IMR-90 (cell line): ENCODE measurements at regions not wholly inside any gene's neighbourhood (a gene's known extent, or its start where the extent isn't known, plus 50 kb on each side); places are given as distances from the start of the nearest gene placed in this dataset.

Experiments used
- ATAC-seq: fragments of 200-7000 bp; cut with Tn5 transposase; 2 replicates; pipeline ENCODE4 v1.9.1; 2020; ENCODE audit warnings: low read depth, mild to moderate bottlenecking, moderate library complexity
- BruUV-seq: library from RNA; stranded (reverse); fragments of 400-500 nt; replicated peaks from 2 replicates; lab custom pipeline; 2021; lab: Mats Ljungman, UMichigan
- CTCF ChIA-PET: fragments of 300-600 bp; formaldehyde crosslinking; extraction: SDS; loops from one replicate; lab custom pipeline; 2021; ENCODE audit warnings: antibody characterized with exemption; lab: Yijun Ruan, JAX
- POLR2A ChIA-PET: fragments of 300-600 bp; sonication (Branson Sonifier 250); formaldehyde crosslinking; loops from one replicate; lab custom pipeline; 2022; ENCODE audit warnings: antibody characterized with exemption; ENCODE audit not compliant: unreplicated experiment; lab: Charles Lee
- DNase-seq: peaks from one replicate; pipeline ENCODE4 v3.0.0; 2013
- H2AFZ ChIP-seq: replicated peaks from 2 replicates; pipeline ENCODE3; 2013; ENCODE audit warnings: low read length, mild to moderate bottlenecking; ENCODE audit not compliant: poor library complexity
- H2AK5ac ChIP-seq: 2 replicates; pipeline ENCODE4 v1.6.1; 2013; ENCODE audit warnings: low read depth, low read length, inconsistent platforms
- H2AK9ac ChIP-seq: replicated peaks from 2 replicates; pipeline ENCODE3; 2013; ENCODE audit warnings: mild to moderate bottlenecking, low read depth, low read length, moderate library complexity; ENCODE audit not compliant: poor library complexity
- H2BK120ac ChIP-seq: 2 replicates; pipeline ENCODE4 v1.6.1; 2013; ENCODE audit warnings: low read depth, low read length, inconsistent platforms
- H2BK15ac ChIP-seq: 3 replicates; pipeline ENCODE4 v1.6.1; 2013; ENCODE audit warnings: low read depth, low read length, inconsistent platforms
- H2BK20ac ChIP-seq: 2 replicates; pipeline ENCODE4 v1.6.1; 2013; ENCODE audit warnings: low read depth, mild to moderate bottlenecking, inconsistent platforms, low read length, moderate library complexity
- H2BK5ac ChIP-seq: 2 replicates; pipeline ENCODE4 v1.6.1; 2013; ENCODE audit warnings: mild to moderate bottlenecking, low read depth, low read length, inconsistent platforms; ENCODE audit not compliant: poor library complexity, severe bottlenecking
- H3K14ac ChIP-seq: replicated peaks from 2 replicates; pipeline ENCODE4 v1.6.1; 2013; ENCODE audit warnings: low read depth, low read length, inconsistent platforms
- H3K18ac ChIP-seq: 2 replicates; pipeline ENCODE4 v1.6.1; 2013; ENCODE audit warnings: low read depth, low read length, control low read depth
- H3K23ac ChIP-seq: 2 replicates; pipeline ENCODE4 v1.6.1; 2013; ENCODE audit warnings: low read depth, low read length, inconsistent platforms
- H3K27ac ChIP-seq: 2 replicates; pipeline ENCODE4 v1.5.1; 2013; ENCODE audit warnings: mild to moderate bottlenecking, control low read depth, low read length; ENCODE audit not compliant: insufficient read depth
- H3K27me3 ChIP-seq: 2 replicates; pipeline ENCODE4 v1.6.1; 2013; ENCODE audit warnings: low read length; ENCODE audit not compliant: control insufficient read depth, insufficient read depth
- H3K36me3 ChIP-seq: 2 replicates; pipeline ENCODE4 v1.6.1; 2013; ENCODE audit warnings: low read length, mixed read lengths; ENCODE audit not compliant: control insufficient read depth, insufficient read depth
- H3K4ac ChIP-seq: 2 replicates; pipeline ENCODE4 v1.6.1; 2013; ENCODE audit warnings: low read depth, low read length, inconsistent platforms
- H3K4me1 ChIP-seq: 2 replicates; pipeline ENCODE4 v1.6.1; 2013; ENCODE audit warnings: low read length, mixed read lengths; ENCODE audit not compliant: control insufficient read depth, insufficient read depth
- H3K4me2 ChIP-seq: 2 replicates; pipeline ENCODE4 v1.6.1; 2013; ENCODE audit warnings: low read depth, mild to moderate bottlenecking, control low read depth, low read length, moderate library complexity
- H3K4me3 ChIP-seq: 2 replicates; pipeline ENCODE4 v1.5.1; 2013; ENCODE audit warnings: low read depth, mild to moderate bottlenecking, control low read depth, low read length, moderate library complexity; ENCODE audit not compliant: insufficient read depth
- H3K56ac ChIP-seq: 2 replicates; pipeline ENCODE4 v1.6.1; 2013; ENCODE audit warnings: low read length, inconsistent platforms; ENCODE audit not compliant: insufficient read depth; ENCODE audit errors: extremely low read depth
- H3K79me1 ChIP-seq, 2 experiments: 2 replicates each; pipeline ENCODE4 v1.6.1; 2013; ENCODE audit warnings: low read length in 2 of 2, inconsistent platforms in 1 of 2, low read depth in 1 of 2
- H3K9ac ChIP-seq: 2 replicates; pipeline ENCODE4 v1.6.1; 2013; ENCODE audit warnings: low read depth, low read length, control low read depth
- H3K9me1 ChIP-seq: 2 replicates; pipeline ENCODE4 v1.6.1; 2013; ENCODE audit warnings: low read length, inconsistent platforms; ENCODE audit not compliant: insufficient read depth
- H3K9me3 ChIP-seq: 2 replicates; pipeline ENCODE4 v1.6.1; 2013; ENCODE audit warnings: low read length; ENCODE audit not compliant: control insufficient read depth, insufficient read depth
- H4K20me1 ChIP-seq: 2 replicates; pipeline ENCODE4 v1.6.1; 2013; ENCODE audit warnings: low read length, inconsistent platforms; ENCODE audit not compliant: insufficient read depth
- H4K5ac ChIP-seq: 2 replicates; pipeline ENCODE4 v1.6.1; 2013; ENCODE audit warnings: mild to moderate bottlenecking, low read depth, low read length, control low read depth
- H4K8ac ChIP-seq, 2 experiments: 2 replicates each; pipeline ENCODE4 v1.6.1; 2013; ENCODE audit warnings: low read depth in 2 of 2, low read length in 2 of 2, control low read depth in 1 of 2, inconsistent platforms in 1 of 2
- H4K91ac ChIP-seq: 2 replicates; pipeline ENCODE4 v1.6.1; 2013; ENCODE audit warnings: low read depth, low read length, inconsistent platforms; ENCODE audit not compliant: insufficient read depth
- BHLHE40 ChIP-seq: fragments of 150-350 bp; IDR thresholded peaks from 2 replicates; pipeline ENCODE4 v1.6.1; 2016; ENCODE audit warnings: mild to moderate bottlenecking, low read depth, low read length
- CEBPB ChIP-seq: IDR thresholded peaks from 2 replicates; pipeline ENCODE4 v1.6.1; 2012; ENCODE audit warnings: low read depth, low read length, improper control_type of control experiment
- MXI1 ChIP-seq: IDR thresholded peaks from 2 replicates; pipeline ENCODE4 v1.6.1; 2012; ENCODE audit warnings: low read depth, mild to moderate bottlenecking, low read length, moderate library complexity, borderline replicate concordance
- USF2 ChIP-seq: fragments of 150-350 bp; IDR thresholded peaks from 2 replicates; pipeline ENCODE4 v1.6.1; 2017; ENCODE audit warnings: mild to moderate bottlenecking, antibody characterized with exemption, low read length, low read depth
- WGBS, 2 experiments: methylation state at CpG; one replicate each; pipeline versions ENCODE4 v1.1.5 to v1.1.7; 2013; ENCODE audit warnings: missing lambda C conversion rate in 2 of 2; ENCODE audit not compliant: insufficient read length in 1 of 2; ENCODE audit errors: extremely low coverage in 2 of 2; 5-methylcytosine and 5-hydroxymethylcytosine counted together
- dilution Hi-C: fragments of 300-500 bp; cut with HindIII; formaldehyde crosslinking; loops from one replicate; pipeline ENCODE4 v1.14.3; 2018; ENCODE audit warnings: low sequenced_read_pairs; ENCODE audit not compliant: unreplicated experiment
- in situ Hi-C: fragments of 300-500 bp; cut with MboI; formaldehyde crosslinking; loops from 3 replicates; pipeline ENCODE4 v1.14.3; 2019; ENCODE audit warnings: low sequenced_read_pairs, inconsistent platforms, mixed read lengths
- intact Hi-C: fragments of 100-400 bp; cut with micrococcal nuclease; formaldehyde crosslinking; loops from 2 replicates; pipeline ENCODE4 v1.10.0; 2022

GRCh38 chr5:17042041-17042440 lies 106.0 kb upstream of the MYO10 start:
- in situ Hi-C loops (no loop called here), intact Hi-C loops (no loop called here), dilution Hi-C loops (no loop called here)
- Histone ChIP-seq H2BK20ac (peak overlapping the region; percentile 40; the same call in 1 of the 2 replicates), H4K8ac (no peak overlapping the region), H3K27ac (no peak overlapping the region), H3K23ac (no peak overlapping the region), H3K18ac (no peak overlapping the region), H4K91ac (no peak overlapping the region), H3K4me1 (peaks cover 9% of the 10 kb centered on the region), H4K5ac (no peak overlapping the region), H2AK9ac (no peak overlapping the region), H3K56ac (no peak overlapping the region), H2BK120ac (0 out of 2 replicates have a peak overlapping the region, but pooled peaks have one; percentile 18), H2AFZ (no peak overlapping the region), H2BK15ac (no peak overlapping the region), H3K9me1 (peaks cover 10% of the 10 kb centered on the region), H2BK5ac (no peak overlapping the region), H3K14ac (no peak overlapping the region), H3K4me2 (no peak overlapping the region), H3K4ac (no peak overlapping the region), H3K36me3 (no peaks in the 10 kb centered on the region), H3K27me3 (no peaks in the 10 kb centered on the region), H3K9me3 (no peaks in the 10 kb centered on the region), H3K4me3 (no peak overlapping the region), H3K9ac (no peak overlapping the region), H3K79me1 (peaks cover 0 to 6% of the 10 kb centered on the region in 2 experiments; a peak in 1 of 4 replicates), H4K20me1 (no peaks in the 10 kb centered on the region), H2AK5ac (no peak overlapping the region)
- DNase-seq: no peak
- 60% methylated on average over 1 of the region's 5 CpGs; no CpG with 5 or more reads in 1 of the 2 experiments for WGBS, 2 experiments
- TF ChIP-seq CEBPB (no peak), USF2 (no peak), BHLHE40 (no peak), MXI1 (no peak)
- POLR2A ChIA-PET: interaction anchor here (0.6 kb wide), 1 partner anchor 391 kb away, joined by 4 read pairs; no protein-coding TSS in a partner anchor
- CTCF ChIA-PET: no interaction called here
- ATAC-seq: no peak
- no TSS peak for BruUV-seq
